ENCODE measurements at regions not wholly inside any gene's neighbourhood (a gene's known extent, or its start where the extent isn't known, plus 50 kb on each side); places are given as distances from the start of the nearest gene placed in this dataset.
"Not testable (repeated sequence)": the region's sequence is repeated elsewhere in the genome, so short reads cannot be mapped to it uniquely, and the experiment has no call there.

GRCh38 chr6:85085875-85086274, 321.5 kb upstream of the TBX18 start:
- no peak for DNase-seq (ENCODE audit: low read depth)

GRCh38 chr6:85081102-85081501, 316.7 kb upstream of the TBX18 start:
- DNase-seq (ENCODE audit: low read depth) = no peak

GRCh38 chr6:85079761-85080160, 315.4 kb upstream of the TBX18 start:
- no peak for DNase-seq (ENCODE audit: low read depth)

- peak; percentile 92 for DNase-seq (ENCODE audit: low read depth)
These were observed 313.7 kb upstream of the TBX18 start for GRCh38 chr6:85078058-85078457.

GRCh38 chr6:85077098-85077497, 312.7 kb upstream of the TBX18 start:
- no peak for DNase-seq (ENCODE audit: low read depth)

GRCh38 chr6:85071845-85072244, 307.4 kb upstream of the TBX18 start:
- not testable (repeated sequence) for DNase-seq (ENCODE audit: low read depth)

GRCh38 chr6:85069577-85069976, 305.2 kb upstream of the TBX18 start:
- no peak for DNase-seq (ENCODE audit: low read depth)

- peak; percentile 56 for DNase-seq (ENCODE audit: low read depth)
These were observed 303.8 kb upstream of the TBX18 start for GRCh38 chr6:85068221-85068620.

- DNase-seq (ENCODE audit: low read depth) = no peak
These were observed 301.9 kb upstream of the TBX18 start for GRCh38 chr6:85066266-85066665.

GRCh38 chr6:85065831-85066230, 301.4 kb upstream of the TBX18 start:
- no peak for DNase-seq (ENCODE audit: low read depth)

- DNase-seq (ENCODE audit: low read depth) = no peak
These were observed 299.2 kb upstream of the TBX18 start for GRCh38 chr6:85063611-85064010.

GRCh38 chr6:85062884-85063283, 298.5 kb upstream of the TBX18 start:
- DNase-seq (ENCODE audit: low read depth) = no peak

GRCh38 chr6:85058806-85059205, 294.4 kb upstream of the TBX18 start:
- no peak for DNase-seq (ENCODE audit: low read depth)

GRCh38 chr6:85050149-85050548, 285.8 kb upstream of the TBX18 start:
- DNase-seq (ENCODE audit: low read depth) = no peak

GRCh38 chr6:85049282-85049681, 284.9 kb upstream of the TBX18 start:
- no peak for DNase-seq (ENCODE audit: low read depth)

- no peak for DNase-seq (ENCODE audit: low read depth)
These were observed 283.4 kb upstream of the TBX18 start for GRCh38 chr6:85047818-85048217.

- DNase-seq (ENCODE audit: low read depth) = not testable (repeated sequence)
These were observed 281.4 kb upstream of the TBX18 start for GRCh38 chr6:85045767-85046166.

- no peak for DNase-seq (ENCODE audit: low read depth)
These were observed 280.0 kb upstream of the TBX18 start for GRCh38 chr6:85044361-85044760.

- DNase-seq (ENCODE audit: low read depth) = no peak
These were observed 277.0 kb upstream of the TBX18 start for GRCh38 chr6:85041376-85041775.

- DNase-seq (ENCODE audit: low read depth) = no peak
These were observed 272.8 kb upstream of the TBX18 start for GRCh38 chr6:85037221-85037620.

GRCh38 chr6:85035766-85036165, 271.4 kb upstream of the TBX18 start:
- DNase-seq (ENCODE audit: low read depth) = no peak

- no peak for DNase-seq (ENCODE audit: low read depth)
These were observed 269.1 kb upstream of the TBX18 start for GRCh38 chr6:85033547-85033946.

- no peak for DNase-seq (ENCODE audit: low read depth)
These were observed 261.6 kb upstream of the TBX18 start for GRCh38 chr6:85026021-85026420.

- DNase-seq (ENCODE audit: low read depth) = no peak
These were observed 259.3 kb upstream of the TBX18 start for GRCh38 chr6:85023721-85024120.

- DNase-seq (ENCODE audit: low read depth) = no peak
These were observed 253.0 kb upstream of the TBX18 start for GRCh38 chr6:85017352-85017751.
